WTC11 (cell line): ENCODE measurements at regions not wholly inside any gene's neighbourhood (a gene's known extent, or its start where the extent isn't known, plus 50 kb on each side); places are given as distances from the start of the nearest gene placed in this dataset.

Experiments used
- ATAC-seq: fragments of 200-7000 bp; cut with Tn5 transposase; 2 replicates; pipeline ENCODE4 v1.10.0; 2021; ENCODE audit warnings: mild to moderate bottlenecking, moderate library complexity
- CTCF ChIA-PET: fragments of 300-600 bp; sonication (Branson Sonifier 250); formaldehyde crosslinking; loops from one replicate; lab custom pipeline; 2021; ENCODE audit warnings: antibody characterized with exemption; lab: Charles Lee
- POLR2A ChIA-PET: fragments of 350-600 bp; sonication (Branson Sonifier 250); formaldehyde crosslinking; loops from one replicate; lab custom pipeline; 2021; ENCODE audit warnings: antibody characterized with exemption; lab: Charles Lee
- DNase-seq: peaks from one replicate; pipeline ENCODE4 v3.0.0; 2021; ENCODE audit warnings: low spot score
- H3K27ac Mint-ChIP-seq: 2 replicates; pipeline ENCODE4 v1.8.0; 2021; ENCODE audit warnings: mixed read lengths
- H3K27me3 Mint-ChIP-seq: 2 replicates; pipeline ENCODE4 v1.8.0; 2021; ENCODE audit warnings: low read depth, mild to moderate bottlenecking, moderate library complexity, mixed read lengths
- H3K36me3 Mint-ChIP-seq: 2 replicates; pipeline ENCODE4 v1.8.0; 2021; ENCODE audit warnings: mixed read lengths
- H3K4me1 Mint-ChIP-seq: 2 replicates; pipeline ENCODE4 v1.8.0; 2022; ENCODE audit warnings: mixed read lengths
- H3K4me3 Mint-ChIP-seq: 2 replicates; pipeline ENCODE4 v1.8.0; 2021; ENCODE audit warnings: mild to moderate bottlenecking, moderate library complexity, mixed read lengths
- H3K9me3 Mint-ChIP-seq: 2 replicates; pipeline ENCODE4 v1.8.0; 2021; ENCODE audit warnings: mixed read lengths
- FOXJ3 ChIP-seq: sonication (generic); formaldehyde crosslinking; IDR thresholded peaks from 2 replicates; pipeline ENCODE4 v1.9.0; 2021; ENCODE audit warnings: missing genetic modification reagents, mild to moderate bottlenecking, borderline replicate concordance
- GABPB1 ChIP-seq: sonication (generic); formaldehyde crosslinking; IDR thresholded peaks from 2 replicates; pipeline ENCODE4 v1.8.1; 2023; ENCODE audit warnings: mild to moderate bottlenecking, missing genetic modification reagents
- HMGA2 ChIP-seq: fragments of 250-450 bp; sonication (Bioruptor Pico); IDR thresholded peaks from 2 replicates; pipeline ENCODE4 v1.4.0; 2021; ENCODE audit warnings: mild to moderate bottlenecking, moderate library complexity
- JUN ChIP-seq: sonication (generic); formaldehyde crosslinking; IDR thresholded peaks from 2 replicates; pipeline ENCODE4 v1.8.0; 2023; ENCODE audit warnings: mild to moderate bottlenecking, missing genetic modification reagents
- KAT7 ChIP-seq: sonication (generic); formaldehyde crosslinking; IDR thresholded peaks from 2 replicates; pipeline ENCODE4 v1.8.1; 2023; ENCODE audit warnings: missing genetic modification reagents, mild to moderate bottlenecking, borderline replicate concordance
- NR2C2 ChIP-seq: sonication (generic); formaldehyde crosslinking; IDR thresholded peaks from 2 replicates; pipeline ENCODE4 v1.8.0; 2022; ENCODE audit warnings: mild to moderate bottlenecking, missing genetic modification reagents
- SMAD4 ChIP-seq: sonication (generic); formaldehyde crosslinking; IDR thresholded peaks from 2 replicates; pipeline ENCODE4 v1.8.0; 2022; ENCODE audit warnings: mild to moderate bottlenecking, missing genetic modification reagents
- SP1 ChIP-seq: sonication (generic); formaldehyde crosslinking; conservative IDR thresholded peaks from 2 replicates; pipeline ENCODE4 v1.8.1; 2022; ENCODE audit warnings: missing genetic modification reagents
- ZNF219 ChIP-seq: sonication (generic); formaldehyde crosslinking; IDR thresholded peaks from 2 replicates; pipeline ENCODE4 v1.8.0; 2023; ENCODE audit warnings: missing genetic modification reagents, mild to moderate bottlenecking, borderline replicate concordance
- ZNF416 ChIP-seq: fragments of 250-450 bp; sonication (Bioruptor Pico); IDR thresholded peaks from 2 replicates; pipeline ENCODE4 v1.9.0; 2021; ENCODE audit warnings: mild to moderate bottlenecking, inconsistent platforms
- ZNF423 ChIP-seq: fragments of 250-450 bp; sonication (Bioruptor Pico); IDR thresholded peaks from 2 replicates; pipeline ENCODE4 v2.1.2; 2022; ENCODE audit warnings: mild to moderate bottlenecking, moderate library complexity
- TF ChIP-seq, protein P1 (sequence below): fragments of 250-450 bp; sonication (Bioruptor Pico); conservative IDR thresholded peaks from 2 replicates; pipeline ENCODE4 v1.9.0; 2021; ENCODE audit warnings: mild to moderate bottlenecking
- TF ChIP-seq, protein P2 (sequence below): sonication (generic); formaldehyde crosslinking; IDR thresholded peaks from 2 replicates; pipeline ENCODE4 v1.8.1; 2022; ENCODE audit warnings: low read depth, mild to moderate bottlenecking, moderate library complexity, missing genetic modification reagents, borderline replicate concordance
- TF ChIP-seq, protein P3 (sequence below): fragments of 250-450 bp; sonication (Bioruptor Pico); IDR thresholded peaks from 2 replicates; pipeline ENCODE4 v1.8.0; 2021; ENCODE audit warnings: mild to moderate bottlenecking
- TF ChIP-seq, protein P4 (sequence below): fragments of 250-450 bp; sonication (Bioruptor Pico); IDR thresholded peaks from 2 replicates; pipeline ENCODE4 v1.9.0; 2021; ENCODE audit warnings: moderate library complexity, mild to moderate bottlenecking, inconsistent platforms, borderline replicate concordance
- TF ChIP-seq, protein P5 (sequence below): sonication (generic); formaldehyde crosslinking; IDR thresholded peaks from 2 replicates; pipeline ENCODE4 v1.8.1; 2023; ENCODE audit warnings: mild to moderate bottlenecking, missing genetic modification reagents, borderline replicate concordance
- TF ChIP-seq, protein P6 (sequence below): sonication (generic); formaldehyde crosslinking; IDR thresholded peaks from 2 replicates; pipeline ENCODE4 v1.8.1; 2022; ENCODE audit warnings: low read depth, missing genetic modification reagents, borderline replicate concordance

DNA sequence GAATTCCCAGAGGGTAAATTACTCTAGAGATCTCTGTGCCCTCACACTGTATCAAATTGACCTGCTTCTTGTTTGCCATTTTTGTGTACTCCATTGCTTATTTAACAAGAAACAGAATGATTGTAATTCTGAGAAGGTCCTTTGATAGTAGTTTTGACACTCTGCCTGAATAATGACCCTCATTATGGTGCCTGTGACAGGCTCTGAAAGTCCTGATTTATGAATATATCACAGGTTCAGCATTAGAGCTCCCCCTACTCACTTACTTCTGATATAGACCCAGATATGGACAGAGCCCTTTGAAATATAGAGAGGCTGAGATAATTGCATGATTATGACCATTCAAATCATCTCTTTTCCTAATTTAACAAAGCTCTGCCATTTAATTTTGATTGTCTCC, 465.2 kb downstream of the MDFIC start (continued):
- TF ChIP-seq, protein P1, sequence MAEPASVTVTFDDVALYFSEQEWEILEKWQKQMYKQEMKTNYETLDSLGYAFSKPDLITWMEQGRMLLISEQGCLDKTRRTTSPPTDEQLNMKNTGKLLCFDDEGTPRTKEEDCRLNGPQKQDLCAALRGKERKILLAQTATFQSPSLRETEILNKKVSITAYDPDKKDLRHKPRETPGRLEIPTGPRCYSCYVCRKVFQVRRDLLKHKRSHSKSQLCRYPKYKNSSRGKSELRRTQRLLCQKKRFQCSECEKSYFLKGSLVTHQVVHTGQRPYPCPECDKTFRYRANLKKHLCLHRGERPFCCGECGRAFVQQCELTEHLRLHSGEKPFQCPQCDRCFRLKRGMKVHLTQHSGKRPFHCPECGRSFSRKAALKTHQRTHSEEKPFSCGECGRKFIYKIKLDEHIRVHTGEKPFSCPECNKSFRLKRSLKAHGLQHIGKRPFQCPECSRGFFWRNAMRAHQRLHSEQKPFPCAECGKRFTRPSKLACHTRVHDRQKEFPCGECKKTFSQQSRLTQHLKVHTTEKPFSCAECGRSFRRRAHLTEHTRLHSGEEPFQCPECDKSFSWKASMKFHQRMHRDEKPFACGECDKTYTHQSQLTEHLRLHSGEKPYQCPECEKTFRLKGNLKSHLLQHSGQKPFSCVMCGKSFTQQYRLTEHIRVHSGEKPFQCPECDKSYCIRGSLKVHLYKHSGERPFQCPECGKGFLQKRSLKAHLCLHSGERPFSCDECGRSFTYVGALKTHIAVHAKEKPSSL (CRISPR knock-in tag), result no peak
- no peak for TF ChIP-seq JUN (CRISPR knock-in tag)

DNA sequence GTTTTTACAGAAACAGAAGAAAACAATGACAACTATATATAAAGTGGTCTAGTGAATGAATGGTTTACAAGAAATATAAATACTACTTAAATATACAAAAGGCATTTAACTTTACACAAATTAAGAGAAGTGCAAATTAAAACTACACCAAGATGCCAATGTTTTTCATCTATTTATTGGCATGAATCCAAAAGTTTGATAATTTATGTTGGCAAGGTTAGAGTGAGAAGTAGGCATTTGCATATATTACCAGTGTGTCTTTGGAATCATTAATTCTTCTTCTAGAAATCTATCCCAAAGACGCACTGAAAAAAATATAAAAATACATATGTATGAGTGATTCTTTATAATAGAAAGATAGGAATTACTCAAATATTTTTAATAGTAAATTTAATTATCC, 457.4 kb downstream of the MDFIC start:
- DNase-seq (no peak), ATAC-seq (no peak)
- Mint-ChIP-seq H3K27me3 (no peaks in the 10 kb centered on the region), H3K9me3 (no peaks in the 10 kb centered on the region), H3K4me1 (no peaks in the 10 kb centered on the region), H3K27ac (no peak overlapping the region), H3K36me3 (no peaks in the 10 kb centered on the region), H3K4me3 (no peak overlapping the region)
- ChIA-PET CTCF (no interaction called here), POLR2A (no interaction called here)
- TF ChIP-seq SMAD4 (CRISPR knock-in tag), result no peak
- TF ChIP-seq, protein P2, sequence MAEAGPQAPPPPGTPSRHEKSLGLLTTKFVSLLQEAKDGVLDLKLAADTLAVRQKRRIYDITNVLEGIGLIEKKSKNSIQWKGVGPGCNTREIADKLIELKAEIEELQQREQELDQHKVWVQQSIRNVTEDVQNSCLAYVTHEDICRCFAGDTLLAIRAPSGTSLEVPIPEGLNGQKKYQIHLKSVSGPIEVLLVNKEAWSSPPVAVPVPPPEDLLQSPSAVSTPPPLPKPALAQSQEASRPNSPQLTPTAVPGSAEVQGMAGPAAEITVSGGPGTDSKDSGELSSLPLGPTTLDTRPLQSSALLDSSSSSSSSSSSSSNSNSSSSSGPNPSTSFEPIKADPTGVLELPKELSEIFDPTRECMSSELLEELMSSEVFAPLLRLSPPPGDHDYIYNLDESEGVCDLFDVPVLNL, result no peak
- no peak for TF ChIP-seq FOXJ3 (CRISPR knock-in tag)
- TF ChIP-seq GABPB1, result no peak
- no peak for TF ChIP-seq HMGA2 (CRISPR knock-in tag)
- TF ChIP-seq, protein P3, sequence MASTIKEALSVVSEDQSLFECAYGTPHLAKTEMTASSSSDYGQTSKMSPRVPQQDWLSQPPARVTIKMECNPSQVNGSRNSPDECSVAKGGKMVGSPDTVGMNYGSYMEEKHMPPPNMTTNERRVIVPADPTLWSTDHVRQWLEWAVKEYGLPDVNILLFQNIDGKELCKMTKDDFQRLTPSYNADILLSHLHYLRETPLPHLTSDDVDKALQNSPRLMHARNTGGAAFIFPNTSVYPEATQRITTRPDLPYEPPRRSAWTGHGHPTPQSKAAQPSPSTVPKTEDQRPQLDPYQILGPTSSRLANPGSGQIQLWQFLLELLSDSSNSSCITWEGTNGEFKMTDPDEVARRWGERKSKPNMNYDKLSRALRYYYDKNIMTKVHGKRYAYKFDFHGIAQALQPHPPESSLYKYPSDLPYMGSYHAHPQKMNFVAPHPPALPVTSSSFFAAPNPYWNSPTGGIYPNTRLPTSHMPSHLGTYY (CRISPR knock-in tag), result no peak
- TF ChIP-seq ZNF219, result no peak
- TF ChIP-seq KAT7 (CRISPR knock-in tag), result no peak

DNA sequence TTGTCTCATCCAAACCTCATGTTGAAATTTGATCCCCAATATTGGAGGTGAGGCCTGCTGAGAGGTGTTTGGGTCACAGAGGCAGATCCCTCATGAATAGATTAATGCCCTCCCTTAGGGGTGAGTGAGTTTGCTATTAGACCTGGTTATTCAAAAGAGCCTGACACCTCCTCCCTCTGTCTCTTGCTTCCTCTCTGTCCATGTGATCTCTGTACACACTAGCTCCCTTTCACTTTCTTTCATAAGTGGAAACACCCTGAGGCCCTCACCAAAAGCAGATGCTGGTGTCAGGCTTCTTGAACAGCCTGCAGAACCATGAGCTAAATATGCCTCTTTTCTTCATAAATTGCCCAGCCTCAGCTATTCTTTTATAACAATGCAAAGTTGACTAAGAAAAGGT, 447.1 kb downstream of the MDFIC start:
- peaks cover 5% of the 10 kb centered on the region for H3K4me1 Mint-ChIP-seq
- no peak overlapping the region for H3K27ac Mint-ChIP-seq
- no peak overlapping the region for H3K4me3 Mint-ChIP-seq
- DNase-seq (no peak), ATAC-seq (peak; percentile 62)
- no peaks in the 10 kb centered on the region for H3K27me3 Mint-ChIP-seq
- POLR2A ChIA-PET, result no interaction called here
- no peaks in the 10 kb centered on the region for H3K36me3 Mint-ChIP-seq
- H3K9me3 Mint-ChIP-seq, result no peaks in the 10 kb centered on the region
- CTCF ChIA-PET, result no interaction called here
- TF ChIP-seq, protein P1 (CRISPR knock-in tag), result no peak
- TF ChIP-seq, protein P2, result no peak
- no peak for TF ChIP-seq SP1 (CRISPR knock-in tag)
- TF ChIP-seq, protein P4, sequence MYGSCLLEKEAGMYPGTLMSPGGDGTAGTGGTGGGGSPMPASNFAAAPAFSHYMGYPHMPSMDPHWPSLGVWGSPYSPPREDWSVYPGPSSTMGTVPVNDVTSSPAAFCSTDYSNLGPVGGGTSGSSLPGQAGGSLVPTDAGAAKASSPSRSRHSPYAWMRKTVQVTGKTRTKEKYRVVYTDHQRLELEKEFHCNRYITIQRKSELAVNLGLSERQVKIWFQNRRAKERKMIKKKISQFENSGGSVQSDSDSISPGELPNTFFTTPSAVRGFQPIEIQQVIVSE (CRISPR knock-in tag), result no peak
- TF ChIP-seq NR2C2 (CRISPR knock-in tag), result no peak
- TF ChIP-seq, protein P5, sequence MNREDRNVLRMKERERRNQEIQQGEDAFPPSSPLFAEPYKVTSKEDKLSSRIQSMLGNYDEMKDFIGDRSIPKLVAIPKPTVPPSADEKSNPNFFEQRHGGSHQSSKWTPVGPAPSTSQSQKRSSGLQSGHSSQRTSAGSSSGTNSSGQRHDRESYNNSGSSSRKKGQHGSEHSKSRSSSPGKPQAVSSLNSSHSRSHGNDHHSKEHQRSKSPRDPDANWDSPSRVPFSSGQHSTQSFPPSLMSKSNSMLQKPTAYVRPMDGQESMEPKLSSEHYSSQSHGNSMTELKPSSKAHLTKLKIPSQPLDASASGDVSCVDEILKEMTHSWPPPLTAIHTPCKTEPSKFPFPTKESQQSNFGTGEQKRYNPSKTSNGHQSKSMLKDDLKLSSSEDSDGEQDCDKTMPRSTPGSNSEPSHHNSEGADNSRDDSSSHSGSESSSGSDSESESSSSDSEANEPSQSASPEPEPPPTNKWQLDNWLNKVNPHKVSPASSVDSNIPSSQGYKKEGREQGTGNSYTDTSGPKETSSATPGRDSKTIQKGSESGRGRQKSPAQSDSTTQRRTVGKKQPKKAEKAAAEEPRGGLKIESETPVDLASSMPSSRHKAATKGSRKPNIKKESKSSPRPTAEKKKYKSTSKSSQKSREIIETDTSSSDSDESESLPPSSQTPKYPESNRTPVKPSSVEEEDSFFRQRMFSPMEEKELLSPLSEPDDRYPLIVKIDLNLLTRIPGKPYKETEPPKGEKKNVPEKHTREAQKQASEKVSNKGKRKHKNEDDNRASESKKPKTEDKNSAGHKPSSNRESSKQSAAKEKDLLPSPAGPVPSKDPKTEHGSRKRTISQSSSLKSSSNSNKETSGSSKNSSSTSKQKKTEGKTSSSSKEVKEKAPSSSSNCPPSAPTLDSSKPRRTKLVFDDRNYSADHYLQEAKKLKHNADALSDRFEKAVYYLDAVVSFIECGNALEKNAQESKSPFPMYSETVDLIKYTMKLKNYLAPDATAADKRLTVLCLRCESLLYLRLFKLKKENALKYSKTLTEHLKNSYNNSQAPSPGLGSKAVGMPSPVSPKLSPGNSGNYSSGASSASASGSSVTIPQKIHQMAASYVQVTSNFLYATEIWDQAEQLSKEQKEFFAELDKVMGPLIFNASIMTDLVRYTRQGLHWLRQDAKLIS (CRISPR knock-in tag), result no peak
- TF ChIP-seq, protein P6, sequence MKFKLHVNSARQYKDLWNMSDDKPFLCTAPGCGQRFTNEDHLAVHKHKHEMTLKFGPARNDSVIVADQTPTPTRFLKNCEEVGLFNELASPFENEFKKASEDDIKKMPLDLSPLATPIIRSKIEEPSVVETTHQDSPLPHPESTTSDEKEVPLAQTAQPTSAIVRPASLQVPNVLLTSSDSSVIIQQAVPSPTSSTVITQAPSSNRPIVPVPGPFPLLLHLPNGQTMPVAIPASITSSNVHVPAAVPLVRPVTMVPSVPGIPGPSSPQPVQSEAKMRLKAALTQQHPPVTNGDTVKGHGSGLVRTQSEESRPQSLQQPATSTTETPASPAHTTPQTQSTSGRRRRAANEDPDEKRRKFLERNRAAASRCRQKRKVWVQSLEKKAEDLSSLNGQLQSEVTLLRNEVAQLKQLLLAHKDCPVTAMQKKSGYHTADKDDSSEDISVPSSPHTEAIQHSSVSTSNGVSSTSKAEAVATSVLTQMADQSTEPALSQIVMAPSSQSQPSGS, result no peak
- no peak for TF ChIP-seq ZNF416 (CRISPR knock-in tag)
- TF ChIP-seq ZNF423 (CRISPR knock-in tag), result no peak
- no peak for TF ChIP-seq GABPB1
